Skeletal muscle satellite cell (primary cell): ENCODE measurements at regions not wholly inside any gene's neighbourhood (a gene's known extent, or its start where the extent isn't known, plus 50 kb on each side); places are given as distances from the start of the nearest gene placed in this dataset.
A peak's percentile ranks its signal among the peaks of the same experiment; 100 is the strongest.
"Not testable (repeated sequence)": the region's sequence is repeated elsewhere in the genome, so short reads cannot be mapped to it uniquely, and the experiment has no call there.

Experiments used
- H3K27me3 ChIP-seq: 2 replicates; pipeline ENCODE4 v1.7.0; 2013; ENCODE audit warnings: low read length; ENCODE audit not compliant: control insufficient read depth, insufficient read depth
- H3K36me3 ChIP-seq: 2 replicates; pipeline ENCODE4 v1.7.0; 2013; ENCODE audit warnings: mild to moderate bottlenecking, control low read depth, low read length; ENCODE audit not compliant: insufficient read depth
- H3K4me1 ChIP-seq: 2 replicates; pipeline ENCODE4 v1.7.0; 2013; ENCODE audit warnings: low read length; ENCODE audit not compliant: control insufficient read depth, insufficient read depth
- H3K4me2 ChIP-seq: 2 replicates; pipeline ENCODE4 v1.7.0; 2013; ENCODE audit warnings: mild to moderate bottlenecking, low read length
- H3K4me3 ChIP-seq: 2 replicates; pipeline ENCODE4 v1.7.0; 2013; ENCODE audit warnings: low read length
- H3K9ac ChIP-seq: 2 replicates; pipeline ENCODE4 v1.7.0; 2013; ENCODE audit warnings: mild to moderate bottlenecking, low read depth, low read length, moderate library complexity
- H3K9me3 ChIP-seq: replicated peaks from 2 replicates; pipeline ENCODE4 v1.7.0; 2013; ENCODE audit warnings: mild to moderate bottlenecking, control low read depth, low read length

GRCh38 chr3:39657775-39658174, 151.6 kb upstream of the MYRIP start:
- no peak overlapping the region for H3K4me2 ChIP-seq
- no peak overlapping the region for H3K4me3 ChIP-seq
- H3K9me3 ChIP-seq: no peaks in the 10 kb centered on the region
- no peak overlapping the region for H3K9ac ChIP-seq
- no peaks in the 10 kb centered on the region for H3K36me3 ChIP-seq
- H3K27me3 ChIP-seq: no peaks in the 10 kb centered on the region
- H3K4me1 ChIP-seq: no peaks in the 10 kb centered on the region

- H3K4me1 ChIP-seq: no peaks in the 10 kb centered on the region
Observed at GRCh38 chr3:39664931-39665330, 144.5 kb upstream of the MYRIP start.

GRCh38 chr3:39665441-39665840, 144.0 kb upstream of the MYRIP start:
- H3K9ac ChIP-seq: no peak overlapping the region
- H3K4me3 ChIP-seq: no peak overlapping the region
- H3K4me1 ChIP-seq: no peaks in the 10 kb centered on the region
- H3K4me2 ChIP-seq: no peak overlapping the region
- peaks cover 5% of the 10 kb centered on the region for H3K27me3 ChIP-seq
- no peaks in the 10 kb centered on the region for H3K36me3 ChIP-seq
- no peaks in the 10 kb centered on the region for H3K9me3 ChIP-seq

More at GRCh38 chr3:39664931-39665330, 144.5 kb upstream of the MYRIP start:
- Histone ChIP-seq H3K27me3 (peaks cover 5% of the 10 kb centered on the region), H3K9me3 (no peaks in the 10 kb centered on the region), H3K4me2 (no peak overlapping the region), H3K9ac (no peak overlapping the region), H3K4me3 (no peak overlapping the region), H3K36me3 (no peaks in the 10 kb centered on the region)

GRCh38 chr3:39668420-39668819, 141.0 kb upstream of the MYRIP start:
- H3K9ac ChIP-seq: no peak overlapping the region

GRCh38 chr3:39671116-39671515, 138.3 kb upstream of the MYRIP start:
- H3K9me3 ChIP-seq: no peaks in the 10 kb centered on the region
- no peak overlapping the region for H3K4me2 ChIP-seq
- H3K36me3 ChIP-seq: no peaks in the 10 kb centered on the region
- peaks cover 5% of the 10 kb centered on the region for H3K27me3 ChIP-seq
- no peak overlapping the region for H3K9ac ChIP-seq
- H3K4me1 ChIP-seq: no peaks in the 10 kb centered on the region
- H3K4me3 ChIP-seq: no peak overlapping the region

More at GRCh38 chr3:39668420-39668819, 141.0 kb upstream of the MYRIP start:
- H3K4me3 ChIP-seq: no peak overlapping the region
- no peaks in the 10 kb centered on the region for H3K36me3 ChIP-seq
- no peak overlapping the region for H3K4me2 ChIP-seq
- H3K9me3 ChIP-seq: no peaks in the 10 kb centered on the region
- H3K4me1 ChIP-seq: no peaks in the 10 kb centered on the region
- peaks cover 5% of the 10 kb centered on the region for H3K27me3 ChIP-seq

GRCh38 chr3:39671600-39671999, 137.8 kb upstream of the MYRIP start:
- Histone ChIP-seq H3K4me3 (no peak overlapping the region), H3K36me3 (no peaks in the 10 kb centered on the region), H3K27me3 (peaks cover 5% of the 10 kb centered on the region), H3K9ac (no peak overlapping the region), H3K9me3 (no peaks in the 10 kb centered on the region), H3K4me2 (no peak overlapping the region), H3K4me1 (no peaks in the 10 kb centered on the region)

GRCh38 chr3:39705351-39705900, 104.0 kb upstream of the MYRIP start:
- Histone ChIP-seq H3K4me1 (peaks cover 3% of the 10 kb centered on the region), H3K9ac (no peak overlapping the region), H3K27me3 (no peaks in the 10 kb centered on the region), H3K36me3 (no peaks in the 10 kb centered on the region), H3K9me3 (no peaks in the 10 kb centered on the region), H3K4me3 (no peak overlapping the region), H3K4me2 (no peak overlapping the region)

- no peaks in the 10 kb centered on the region for H3K27me3 ChIP-seq
- H3K9me3 ChIP-seq: no peaks in the 10 kb centered on the region
- H3K4me2 ChIP-seq: peak overlapping the region; percentile 37
- no peaks in the 10 kb centered on the region for H3K36me3 ChIP-seq
- no peak overlapping the region for H3K4me3 ChIP-seq
- H3K4me1 ChIP-seq: peaks cover 3% of the 10 kb centered on the region
- no peak overlapping the region for H3K9ac ChIP-seq
Observed at GRCh38 chr3:39707314-39707909, 102.0 kb upstream of the MYRIP start.

- H3K27me3 ChIP-seq: no peaks in the 10 kb centered on the region
- no peak overlapping the region for H3K4me3 ChIP-seq
- no peaks in the 10 kb centered on the region for H3K4me1 ChIP-seq
- no peaks in the 10 kb centered on the region for H3K36me3 ChIP-seq
- H3K9ac ChIP-seq: no peak overlapping the region
- H3K9me3 ChIP-seq: no peaks in the 10 kb centered on the region
- H3K4me2 ChIP-seq: no peak overlapping the region
Observed at GRCh38 chr3:39712413-39713048, 96.9 kb upstream of the MYRIP start.

- not testable (repeated sequence) for H3K9me3 ChIP-seq, H3K4me1 ChIP-seq, H3K27me3 ChIP-seq, H3K4me2 ChIP-seq, H3K4me3 ChIP-seq, H3K36me3 ChIP-seq, H3K9ac ChIP-seq
Observed at GRCh38 chr3:39713341-39713740, 96.1 kb upstream of the MYRIP start.

- Histone ChIP-seq H3K4me2 (no peak overlapping the region), H3K36me3 (no peaks in the 10 kb centered on the region), H3K4me3 (no peak overlapping the region), H3K27me3 (no peaks in the 10 kb centered on the region), H3K4me1 (peaks cover 20% of the 10 kb centered on the region), H3K9ac (no peak overlapping the region), H3K9me3 (no peaks in the 10 kb centered on the region)
Observed at GRCh38 chr3:39716849-39717248, 92.6 kb upstream of the MYRIP start.
